Right lobe of liver (tissue), 6 donors: ENCODE measurements at regions not wholly inside any gene's neighbourhood (a gene's known extent, or its start where the extent isn't known, plus 50 kb on each side); places are given as distances from the start of the nearest gene placed in this dataset.

ENCODE experiments used
- ATAC-seq, 4 donors: fragments of 200-7000 bp; cut with Tn5 transposase; one replicate each; pipeline ENCODE4 v1.9.1; 2020; ENCODE audit warnings: mild to moderate bottlenecking in 4 of 4, moderate library complexity in 4 of 4
- DNase-seq, 3 donors: peaks; one replicate each; pipeline ENCODE4 v3.0.0-alpha.2; 2020
- H3K27ac ChIP-seq, 3 donors: fragments of 200-600 bp; one replicate each; pipeline ENCODE4 v1.8.0; 2022
- H3K27me3 ChIP-seq, 2 donors: fragments of 200-600 bp; one replicate each; pipeline ENCODE4 v1.8.0; 2022
- H3K36me3 ChIP-seq, 4 donors: fragments of 200-600 bp; sonication (generic) in 1 of 4; one replicate each; pipeline versions ENCODE4 v1.5.1 to v1.8.0; 2017 to 2022; ENCODE audit warnings: control low read depth in 1 of 4
- H3K4me1 ChIP-seq, 4 donors: fragments of 200-600 bp; sonication (generic) in 1 of 4; one replicate each; pipeline versions ENCODE4 v1.5.1 to v1.8.0; 2017 to 2022; ENCODE audit warnings: control low read depth in 1 of 4
- H3K4me3 ChIP-seq, 3 donors: fragments of 200-600 bp; one replicate each; pipeline ENCODE4 v1.8.0; 2022
- H3K9me3 ChIP-seq, 4 donors: fragments of 200-600 bp; sonication (generic) in 1 of 4; one replicate each; pipeline versions ENCODE4 v1.5.1 to v1.8.0; 2017 to 2022; ENCODE audit warnings: control low read depth in 1 of 4
- POLR2A ChIP-seq: fragments of 450-650 bp; IDR thresholded peaks from one replicate; pipeline ENCODE4 v1.6.1; 2017; ENCODE audit warnings: antibody characterized with exemption, mild to moderate bottlenecking
- WGBS: methylation state at CpG from one replicate; pipeline ENCODE4 v1.1.6; 2018; ENCODE audit warnings: low coverage, low lambda C conversion rate; ENCODE audit not compliant: insufficient coverage; ENCODE audit errors: missing lambda C conversion rate; 5-methylcytosine and 5-hydroxymethylcytosine counted together
- intact Hi-C, 2 donors: fragments of 100-400 bp; cut with DNase I; formaldehyde crosslinking; loops; one replicate each; pipeline versions ENCODE4 v1.11.2 to v1.14.1; 2022
- TF ChIP-seq, protein P1 (sequence below), 4 donors: fragments of 200-600 bp in 3 of 4; fragments of 450-650 bp in 1 of 4; IDR thresholded peaks; one replicate each; pipeline versions ENCODE4 v1.5.1 to v1.8.0; 2016 to 2022; ENCODE audit warnings: antibody characterized with exemption in 4 of 4, mild to moderate bottlenecking in 2 of 4
- donor health status: DM: no; HTN: yes; CAD: no.
- donor health status: DM: no; HTN: no; CAD: no.
- donor health status: DM: no; HTN: no; CAD: no.
- donor health status: DM: no; HTN: yes; CAD: no.
- donor health status: DM: no; HTN: yes; CAD: no.

DNA sequence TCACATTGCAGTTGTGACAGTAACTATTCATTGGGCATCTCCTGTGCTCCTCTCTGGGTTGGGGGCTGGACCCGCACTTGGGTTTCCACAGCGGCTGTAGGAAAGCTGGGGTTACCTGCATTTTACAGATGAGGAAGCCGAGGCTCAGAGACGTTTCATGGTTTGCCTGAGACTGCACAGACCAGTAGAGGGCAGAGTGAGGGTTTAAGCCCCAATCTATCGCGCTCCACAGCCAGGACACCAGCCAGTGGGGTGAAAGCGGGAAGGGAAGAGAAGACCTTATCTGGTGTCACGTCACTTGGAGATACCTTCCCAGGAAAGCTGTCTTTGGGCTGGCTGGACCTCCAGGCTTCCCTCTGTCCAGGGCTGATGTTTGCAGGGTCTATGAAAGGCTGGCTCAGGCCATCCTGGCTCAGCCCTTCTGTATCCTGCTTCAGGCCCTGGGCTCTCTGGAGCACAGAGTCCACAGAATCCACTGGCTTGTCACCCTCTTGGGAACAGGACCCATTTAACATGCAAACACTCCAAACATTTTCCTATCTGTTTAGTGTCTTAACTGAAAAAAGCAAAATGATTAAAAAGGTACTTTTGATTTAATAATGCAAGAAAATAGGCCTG is 167.7 kb downstream of the EMX2 start:
- TF ChIP-seq POLR2A: no peak
- TF ChIP-seq, protein P1, sequence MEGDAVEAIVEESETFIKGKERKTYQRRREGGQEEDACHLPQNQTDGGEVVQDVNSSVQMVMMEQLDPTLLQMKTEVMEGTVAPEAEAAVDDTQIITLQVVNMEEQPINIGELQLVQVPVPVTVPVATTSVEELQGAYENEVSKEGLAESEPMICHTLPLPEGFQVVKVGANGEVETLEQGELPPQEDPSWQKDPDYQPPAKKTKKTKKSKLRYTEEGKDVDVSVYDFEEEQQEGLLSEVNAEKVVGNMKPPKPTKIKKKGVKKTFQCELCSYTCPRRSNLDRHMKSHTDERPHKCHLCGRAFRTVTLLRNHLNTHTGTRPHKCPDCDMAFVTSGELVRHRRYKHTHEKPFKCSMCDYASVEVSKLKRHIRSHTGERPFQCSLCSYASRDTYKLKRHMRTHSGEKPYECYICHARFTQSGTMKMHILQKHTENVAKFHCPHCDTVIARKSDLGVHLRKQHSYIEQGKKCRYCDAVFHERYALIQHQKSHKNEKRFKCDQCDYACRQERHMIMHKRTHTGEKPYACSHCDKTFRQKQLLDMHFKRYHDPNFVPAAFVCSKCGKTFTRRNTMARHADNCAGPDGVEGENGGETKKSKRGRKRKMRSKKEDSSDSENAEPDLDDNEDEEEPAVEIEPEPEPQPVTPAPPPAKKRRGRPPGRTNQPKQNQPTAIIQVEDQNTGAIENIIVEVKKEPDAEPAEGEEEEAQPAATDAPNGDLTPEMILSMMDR (IDR thresholded peaks at IDR 0.05): no peak
- H3K4me1 ChIP-seq: no peaks in the 10 kb centered on the region
- H3K27ac ChIP-seq: no peak overlapping the region
- intact Hi-C loops: no loop called here
- no peak for ATAC-seq
- no peak overlapping the region for H3K4me3 ChIP-seq
- no peaks in the 10 kb centered on the region for H3K27me3 ChIP-seq
- WGBS: 54% methylated on average over 4 of the region's 8 CpGs
- no peaks in the 10 kb centered on the region for H3K9me3 ChIP-seq
- no peaks in the 10 kb centered on the region for H3K36me3 ChIP-seq
- DNase-seq: no peak

DNA sequence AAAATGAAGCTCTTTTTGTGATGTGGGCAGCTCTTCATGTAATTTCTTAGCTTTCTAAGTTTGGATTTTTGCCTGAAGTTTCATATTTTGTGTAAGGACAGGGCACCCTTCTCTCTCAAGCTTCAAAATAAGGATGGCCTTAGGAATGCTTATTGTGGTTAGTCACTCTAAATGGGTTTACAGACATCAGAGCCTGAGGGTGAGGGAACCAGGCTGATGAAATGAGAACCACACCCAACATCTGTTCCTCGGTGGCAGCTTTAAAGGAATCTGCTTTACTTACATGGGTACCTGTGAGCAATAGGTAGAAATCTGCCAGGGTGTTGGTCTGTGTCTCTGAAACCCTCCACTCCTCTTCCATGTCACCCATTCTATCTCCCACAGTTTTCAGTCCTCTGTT is 174.3 kb downstream of the EMX2 start:
- WGBS: 88% methylated on average over 1 of the region's 1 CpG

DNA sequence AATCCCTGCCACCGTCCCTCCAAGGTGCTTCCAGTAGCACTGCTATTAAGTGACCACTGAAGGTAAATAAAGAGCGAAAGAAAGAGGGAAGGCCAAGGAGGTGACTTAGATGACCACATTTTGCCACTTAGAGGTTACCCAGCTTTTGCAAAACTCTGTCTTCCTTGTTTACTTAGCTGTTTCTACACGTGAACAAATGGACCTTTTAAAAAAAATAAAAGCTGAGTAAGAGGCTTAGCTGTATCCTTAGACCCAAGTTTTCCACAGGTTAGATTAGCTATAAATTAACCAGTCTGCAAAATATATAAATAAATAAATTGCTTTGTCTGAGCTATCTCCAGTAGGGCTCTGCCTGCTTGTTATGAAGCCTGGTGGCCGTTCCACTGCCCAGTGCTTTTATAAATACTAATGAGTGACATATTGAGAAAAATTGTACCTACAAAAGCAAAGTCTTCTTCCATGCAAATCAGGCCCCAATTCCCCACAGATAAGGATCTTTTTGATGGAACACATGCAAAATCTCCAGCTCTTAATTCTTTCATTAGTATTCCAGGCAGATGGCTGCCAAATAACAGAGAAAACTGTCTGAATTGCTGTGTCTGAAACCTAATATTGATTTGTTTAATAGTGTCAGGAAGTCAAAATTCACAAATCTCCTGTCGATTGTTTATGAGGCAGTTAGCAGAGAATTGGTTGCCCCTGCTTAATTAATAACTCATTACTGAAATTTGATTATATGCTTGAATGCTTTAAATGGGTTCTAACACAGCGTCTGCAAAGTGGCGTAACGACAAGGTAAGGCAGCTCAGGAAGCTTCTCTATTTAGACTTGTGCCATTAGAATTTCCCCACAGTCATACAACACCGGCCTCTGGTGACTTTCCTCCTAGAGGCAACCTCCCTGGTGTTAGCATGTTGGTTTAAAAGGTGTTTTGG is 176.7 kb downstream of the EMX2 start:
- ATAC-seq: peak in 1 of 4 donors; percentile 68
- Histone ChIP-seq H3K27me3 (no peaks in the 10 kb centered on the region), H3K27ac (no peak overlapping the region), H3K4me1 (no peaks in the 10 kb centered on the region), H3K36me3 (no peaks in the 10 kb centered on the region), H3K4me3 (no peak overlapping the region), H3K9me3 (no peaks in the 10 kb centered on the region)
- intact Hi-C loops: no loop called here
- TF ChIP-seq, protein P1 (IDR thresholded peaks at IDR 0.05): no peak
- TF ChIP-seq POLR2A: no peak
- no peak for DNase-seq
- WGBS: 36% methylated on average over 8 of the region's 9 CpGs

More for the DNA sequence above, 174.3 kb downstream of the EMX2 start:
- no peaks in the 10 kb centered on the region for H3K36me3 ChIP-seq
- H3K4me3 ChIP-seq: no peak overlapping the region
- no peaks in the 10 kb centered on the region for H3K4me1 ChIP-seq
- TF ChIP-seq POLR2A: no peak
- TF ChIP-seq, protein P1 (IDR thresholded peaks at IDR 0.05): no peak
- no peak for ATAC-seq
- DNase-seq: no peak
- intact Hi-C loops: no loop called here
- no peaks in the 10 kb centered on the region for H3K9me3 ChIP-seq
- H3K27me3 ChIP-seq: no peaks in the 10 kb centered on the region
- H3K27ac ChIP-seq: no peak overlapping the region

DNA sequence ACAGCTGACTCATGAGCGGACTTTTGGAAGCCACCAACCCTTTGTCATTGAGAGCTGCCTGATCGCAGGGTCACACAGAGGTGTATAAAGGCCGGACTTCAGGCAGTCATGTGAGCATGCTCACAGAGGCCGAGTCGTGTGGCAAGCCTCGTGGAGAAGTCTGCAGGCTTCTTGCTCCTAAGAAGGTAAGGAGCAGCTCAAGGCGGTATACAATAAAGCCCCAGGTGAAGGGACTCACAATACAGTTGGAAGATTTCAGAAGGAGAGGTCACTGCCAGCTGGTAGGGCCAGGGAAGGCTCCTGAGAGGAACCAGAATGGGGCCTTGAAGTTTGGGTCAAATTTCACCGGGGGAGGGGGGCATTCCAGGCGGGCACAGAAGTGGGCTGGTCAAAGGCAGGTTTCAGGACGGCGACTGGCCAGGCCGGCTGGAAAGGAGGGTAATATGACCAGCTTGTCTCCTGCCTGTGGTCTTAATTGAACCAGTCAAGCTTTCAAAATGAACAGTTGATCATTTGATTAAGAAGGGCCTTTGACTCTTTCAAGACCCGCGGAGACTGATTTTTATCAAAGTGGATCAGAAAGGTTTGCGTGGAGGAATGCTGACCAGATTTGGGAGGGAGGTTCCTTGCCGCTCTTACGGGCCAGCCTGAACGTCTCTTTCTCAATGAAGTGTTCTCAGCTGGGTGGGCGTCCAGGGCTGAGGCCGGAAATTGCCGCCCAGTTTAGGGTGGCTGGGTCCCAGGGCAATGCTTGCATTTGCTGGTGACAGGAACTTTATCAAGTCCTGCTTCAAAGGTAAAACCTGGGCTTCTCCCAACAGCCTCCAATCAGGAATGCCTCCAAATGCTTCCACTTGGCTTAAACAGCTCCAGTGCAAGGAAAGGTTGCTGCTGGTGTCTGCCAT is 178.6 kb downstream of the EMX2 start:
- Histone ChIP-seq H3K4me3 (no peak overlapping the region), H3K36me3 (no peaks in the 10 kb centered on the region), H3K27me3 (no peaks in the 10 kb centered on the region), H3K9me3 (no peaks in the 10 kb centered on the region), H3K4me1 (no peaks in the 10 kb centered on the region), H3K27ac (no peak overlapping the region)
- ATAC-seq (no peak), DNase-seq (no peak)
- 37% methylated on average over 14 of the region's 21 CpGs for WGBS
- no peak for TF ChIP-seq POLR2A
- TF ChIP-seq, protein P1 (IDR thresholded peaks at IDR 0.05): no peak
- intact Hi-C loops: no loop called here
